ENCODE measurements at regions not wholly inside any gene's neighbourhood (a gene's known extent, or its start where the extent isn't known, plus 50 kb on each side); places are given as distances from the start of the nearest gene placed in this dataset.
"Not testable (repeated sequence)": the region's sequence is repeated elsewhere in the genome, so short reads cannot be mapped to it uniquely, and the experiment has no call there.

DNA sequence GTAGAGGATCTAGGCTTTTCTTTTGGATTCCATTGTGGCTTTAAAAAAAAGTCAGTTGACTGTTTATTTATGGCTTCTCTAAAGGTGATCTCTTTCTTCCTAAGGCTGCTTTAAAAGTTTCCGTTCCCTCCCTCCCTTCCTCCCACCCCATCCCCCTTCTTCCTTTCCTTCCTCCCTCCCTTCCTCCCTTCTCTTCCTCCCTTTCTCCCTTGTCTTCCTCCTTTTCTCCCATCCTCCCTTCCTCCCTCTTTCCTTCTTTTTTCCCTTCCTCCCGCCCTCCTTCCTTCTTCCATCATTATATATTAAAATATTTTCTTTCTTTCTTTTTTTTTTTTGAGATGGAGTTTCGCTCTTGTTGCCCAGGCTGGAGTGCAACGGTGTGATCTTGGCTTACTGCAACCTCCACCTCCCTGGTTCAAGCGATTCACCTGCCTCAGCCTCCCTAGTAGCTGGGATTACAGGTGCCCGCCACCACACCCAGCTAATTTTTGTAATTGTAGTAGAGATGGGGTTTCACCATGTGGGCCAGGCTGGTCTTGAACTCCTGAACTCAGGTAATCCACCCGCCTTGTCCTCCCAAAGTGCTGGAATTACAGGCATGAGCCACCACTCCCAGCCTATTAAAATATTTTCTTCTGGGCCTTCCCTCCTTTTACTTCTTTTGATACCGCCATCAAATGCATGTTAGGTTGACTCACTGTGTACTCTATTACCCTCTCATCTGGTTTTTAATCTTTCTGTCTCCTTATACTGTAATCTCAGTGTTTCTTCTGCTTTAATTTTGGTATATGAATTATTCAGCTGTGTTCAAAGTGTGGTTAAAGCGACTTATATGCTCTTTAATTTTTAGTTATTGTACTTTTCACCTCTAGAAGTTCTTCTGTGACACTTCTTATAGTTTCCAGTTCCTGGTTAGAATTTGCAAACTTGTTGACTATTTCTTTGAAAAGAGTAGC, 59.2 kb upstream of the ATP5PO start:
- DNase-seq (ENCODE audit: low read depth in 2 of 3, low spot score in 2 of 3), result no peak

- DNase-seq (ENCODE audit: low read depth in 2 of 3, low spot score in 2 of 3), result no peak
Observed at GRCh38 chr21:33973268-33973667, 57.7 kb upstream of the ATP5PO start.

DNA sequence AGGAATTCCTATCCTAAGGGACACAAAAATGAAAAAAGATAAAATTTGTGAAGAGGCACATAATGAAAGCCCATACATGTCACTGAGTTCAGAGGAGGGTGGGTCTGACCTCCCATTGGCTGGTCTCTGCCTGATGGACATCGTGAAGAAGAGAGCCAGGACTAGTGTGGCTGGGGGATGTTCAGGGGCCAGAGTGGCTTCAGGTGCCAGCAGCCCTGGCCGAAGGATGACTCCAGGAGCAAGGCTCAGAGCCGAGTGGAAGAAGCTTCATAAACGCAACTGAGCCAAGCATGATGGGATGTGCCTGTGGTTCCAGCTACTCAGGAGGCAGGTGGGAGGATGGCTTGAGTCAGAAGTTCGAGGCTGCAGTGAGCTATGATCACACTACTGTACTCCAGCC, 56.9 kb upstream of the ATP5PO start:
- DNase-seq (ENCODE audit: low read depth in 2 of 3, low spot score in 2 of 3), result no peak

GRCh38 chr21:33971492-33972013, 55.9 kb upstream of the ATP5PO start:
- no peak for DNase-seq (ENCODE audit: low read depth in 2 of 3, low spot score in 2 of 3)

- DNase-seq (ENCODE audit: low read depth in 2 of 3, low spot score in 2 of 3), result no peak
Observed at GRCh38 chr21:33969581-33969980, 54.0 kb upstream of the ATP5PO start.

DNA sequence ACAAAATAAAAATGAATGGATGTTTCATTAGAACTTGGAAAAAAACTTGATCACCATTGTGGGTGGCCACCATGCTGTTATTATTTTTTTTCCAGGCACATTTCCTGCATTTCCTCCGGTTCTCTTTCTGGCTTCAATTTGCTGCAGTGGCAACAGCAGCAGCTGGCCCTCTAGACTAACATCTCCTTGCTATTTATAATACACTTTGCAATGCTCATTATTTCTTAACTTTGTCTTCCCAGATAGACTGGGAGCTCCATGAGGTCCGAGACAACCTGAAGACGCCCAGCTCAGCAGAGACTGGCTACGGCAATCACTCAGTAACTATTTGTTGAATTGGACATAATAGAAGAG, 53.4 kb upstream of the ATP5PO start:
- no peak for DNase-seq (ENCODE audit: low read depth in 2 of 3, low spot score in 2 of 3)

GRCh38 chr21:33968080-33968994, 52.7 kb upstream of the ATP5PO start:
- no peak for DNase-seq (ENCODE audit: low read depth in 2 of 3, low spot score in 2 of 3)

DNA sequence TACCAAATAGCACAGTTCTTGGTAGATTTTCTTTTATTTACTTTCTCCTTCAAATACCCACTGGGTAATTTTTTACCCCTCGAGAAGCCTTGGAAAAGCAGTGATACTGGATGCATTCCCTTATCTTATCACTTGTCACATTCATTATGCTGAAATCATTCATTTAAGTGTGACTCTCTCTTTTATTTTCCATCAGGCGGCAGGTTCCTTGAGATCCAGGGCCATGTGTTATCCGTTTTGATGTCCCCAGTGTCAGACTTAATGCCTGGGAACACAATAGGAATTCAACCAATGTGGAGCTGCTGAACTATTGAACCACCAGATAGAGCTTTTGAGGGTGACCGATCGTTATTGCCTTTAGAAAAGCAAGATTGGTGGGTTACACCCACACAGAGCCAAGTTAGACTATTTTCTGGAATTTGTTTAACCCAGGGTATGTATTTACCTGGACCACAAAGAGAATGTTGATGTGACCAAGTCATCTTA, 51.5 kb upstream of the ATP5PO start:
- DNase-seq (ENCODE audit: low read depth in 2 of 3, low spot score in 2 of 3), result no peak

GRCh38 chr21:33966324-33966949, 50.8 kb upstream of the ATP5PO start:
- no peak for DNase-seq (ENCODE audit: low read depth in 2 of 3, low spot score in 2 of 3)

- DNase-seq (ENCODE audit: low read depth in 2 of 3, low spot score in 2 of 3), result not testable (repeated sequence)
Observed at GRCh38 chr21:33965662-33966061, 50.1 kb upstream of the ATP5PO start.

Data from activated CD8-positive, alpha-beta memory T cell treated with anti-CD3 and anti-CD28 coated beads for 48 hours (primary cell).